HCT116 (cell line): ENCODE measurements at regions not wholly inside any gene's neighbourhood (a gene's known extent, or its start where the extent isn't known, plus 50 kb on each side); places are given as distances from the start of the nearest gene placed in this dataset.

Experiments
- ATF3 ChIP-seq: IDR thresholded peaks from 2 replicates; pipeline ENCODE4 v1.6.1; 2012
- CTCF ChIP-seq, 3 experiments: fragments of 200-600 bp in 1 of 3; sonication (generic) in 1 of 3; IDR thresholded peaks in 2 of 3; conservative IDR thresholded peaks in 1 of 3; 2 replicates each; pipeline ENCODE4 v1.5.1; 2012 to 2017; ENCODE audit warnings: low read depth in 2 of 3, low read length in 2 of 3, antibody characterized with exemption in 1 of 3, borderline replicate concordance in 1 of 3, control low read depth in 1 of 3, mild to moderate bottlenecking in 1 of 3, mixed read lengths in 1 of 3, mixed run types in 1 of 3, moderate library complexity in 1 of 3; ENCODE audit not compliant: insufficient read depth in 1 of 3
- EZH2 ChIP-seq: fragments of 200-600 bp; sonication (generic); IDR thresholded peaks from 2 replicates; pipeline ENCODE4 v1.6.1; 2017; ENCODE audit warnings: antibody characterized with exemption, mixed run types
- FOSL1 ChIP-seq: IDR thresholded peaks from 2 replicates; pipeline ENCODE4 v1.6.1; 2012; ENCODE audit warnings: low read depth
- JUND ChIP-seq: IDR thresholded peaks from 2 replicates; pipeline ENCODE4 v1.6.1; 2012
- MAX ChIP-seq: IDR thresholded peaks from 2 replicates; pipeline ENCODE4 v1.6.1; 2012
- REST ChIP-seq: IDR thresholded peaks from 2 replicates; pipeline ENCODE4 v1.6.1; 2012; ENCODE audit warnings: low read depth

- TF ChIP-seq JUND = no peak
- TF ChIP-seq CTCF (IDR thresholded peaks at IDR 0.05 in 2 of 3, conservative IDR thresholded peaks at IDR 0.05 in 1 of 3; ENCODE audit: borderline replicate concordance in 1 of 3, insufficient read depth in 1 of 3, low read depth in 2 of 3, low read length in 2 of 3) = no peak
- TF ChIP-seq EZH2 = no peak
- TF ChIP-seq ATF3 = no peak
- no peak for TF ChIP-seq REST
- no peak for TF ChIP-seq MAX
- TF ChIP-seq FOSL1 = no peak
Measured at GRCh38 chr3:154936196-154936595, 143.9 kb upstream of the MME start.
